WTC11 (cell line): ENCODE measurements at regions not wholly inside any gene's neighbourhood (a gene's known extent, or its start where the extent isn't known, plus 50 kb on each side); places are given as distances from the start of the nearest gene placed in this dataset.

ENCODE experiments used
- ATAC-seq: fragments of 200-7000 bp; cut with Tn5 transposase; 2 replicates; pipeline ENCODE4 v1.10.0; 2021; ENCODE audit warnings: mild to moderate bottlenecking, moderate library complexity
- CTCF ChIA-PET: fragments of 300-600 bp; sonication (Branson Sonifier 250); formaldehyde crosslinking; loops from one replicate; lab custom pipeline; 2021; ENCODE audit warnings: antibody characterized with exemption; lab: Charles Lee
- POLR2A ChIA-PET: fragments of 350-600 bp; sonication (Branson Sonifier 250); formaldehyde crosslinking; loops from one replicate; lab custom pipeline; 2021; ENCODE audit warnings: antibody characterized with exemption; lab: Charles Lee
- DNase-seq: peaks from one replicate; pipeline ENCODE4 v3.0.0; 2021; ENCODE audit warnings: low spot score
- H3K27ac Mint-ChIP-seq: 2 replicates; pipeline ENCODE4 v1.8.0; 2021; ENCODE audit warnings: mixed read lengths
- H3K27me3 Mint-ChIP-seq: 2 replicates; pipeline ENCODE4 v1.8.0; 2021; ENCODE audit warnings: low read depth, mild to moderate bottlenecking, moderate library complexity, mixed read lengths
- H3K36me3 Mint-ChIP-seq: 2 replicates; pipeline ENCODE4 v1.8.0; 2021; ENCODE audit warnings: mixed read lengths
- H3K4me1 Mint-ChIP-seq: 2 replicates; pipeline ENCODE4 v1.8.0; 2022; ENCODE audit warnings: mixed read lengths
- H3K4me3 Mint-ChIP-seq: 2 replicates; pipeline ENCODE4 v1.8.0; 2021; ENCODE audit warnings: mild to moderate bottlenecking, moderate library complexity, mixed read lengths
- H3K9me3 Mint-ChIP-seq: 2 replicates; pipeline ENCODE4 v1.8.0; 2021; ENCODE audit warnings: mixed read lengths
- ATF2 ChIP-seq: sonication (generic); formaldehyde crosslinking; IDR thresholded peaks from 2 replicates; pipeline ENCODE4 v1.8.1; 2022; ENCODE audit warnings: low read depth, missing genetic modification reagents, borderline replicate concordance
- ATF6 ChIP-seq: sonication (generic); formaldehyde crosslinking; IDR thresholded peaks from 2 replicates; pipeline ENCODE4 v1.8.1; 2023; ENCODE audit warnings: mild to moderate bottlenecking, missing genetic modification reagents
- CBFB ChIP-seq: sonication (generic); formaldehyde crosslinking; IDR thresholded peaks from 2 replicates; pipeline ENCODE4 v1.8.1; 2022; ENCODE audit warnings: mild to moderate bottlenecking, low read depth, missing genetic modification reagents
- CTCF ChIP-seq: fragments of 200-600 bp; IDR thresholded peaks from 2 replicates; pipeline ENCODE4 v1.8.0; 2022; ENCODE audit warnings: antibody characterized with exemption
- ELF4 ChIP-seq: sonication (generic); formaldehyde crosslinking; IDR thresholded peaks from 2 replicates; pipeline ENCODE4 v1.8.1; 2022; ENCODE audit warnings: low read depth, mild to moderate bottlenecking, moderate library complexity, missing genetic modification reagents
- ETV6 ChIP-seq: sonication (generic); formaldehyde crosslinking; IDR thresholded peaks from 2 replicates; pipeline ENCODE4 v1.8.1; 2022; ENCODE audit warnings: mild to moderate bottlenecking, missing genetic modification reagents
- GRHL2 ChIP-seq: fragments of 250-450 bp; sonication (Bioruptor Pico); IDR thresholded peaks from 2 replicates; pipeline ENCODE4 v1.8.0; 2022; ENCODE audit warnings: mild to moderate bottlenecking, moderate library complexity; ENCODE audit not compliant: insufficient replicate concordance, severe bottlenecking
- HMGA2 ChIP-seq: fragments of 250-450 bp; sonication (Bioruptor Pico); IDR thresholded peaks from 2 replicates; pipeline ENCODE4 v1.4.0; 2021; ENCODE audit warnings: mild to moderate bottlenecking, moderate library complexity
- JUN ChIP-seq: sonication (generic); formaldehyde crosslinking; IDR thresholded peaks from 2 replicates; pipeline ENCODE4 v1.8.0; 2023; ENCODE audit warnings: mild to moderate bottlenecking, missing genetic modification reagents
- MAX ChIP-seq: sonication (generic); formaldehyde crosslinking; IDR thresholded peaks from 2 replicates; pipeline ENCODE4 v1.8.0; 2022; ENCODE audit warnings: mild to moderate bottlenecking, missing genetic modification reagents
- MYBL2 ChIP-seq: sonication (generic); formaldehyde crosslinking; IDR thresholded peaks from 2 replicates; pipeline ENCODE4 v1.8.1; 2023; ENCODE audit warnings: mild to moderate bottlenecking, moderate library complexity, missing genetic modification reagents
- NFE2L1 ChIP-seq: sonication (generic); formaldehyde crosslinking; IDR thresholded peaks from 2 replicates; pipeline ENCODE4 v1.8.1; 2023; ENCODE audit warnings: missing genetic modification reagents
- OVOL2 ChIP-seq: fragments of 250-450 bp; sonication (Bioruptor Pico); IDR thresholded peaks from 2 replicates; pipeline ENCODE4 v1.9.0; 2021; ENCODE audit warnings: mild to moderate bottlenecking, borderline replicate concordance
- PREB ChIP-seq: sonication (generic); formaldehyde crosslinking; IDR thresholded peaks from 2 replicates; pipeline ENCODE4 v1.8.1; 2022; ENCODE audit warnings: mild to moderate bottlenecking, missing genetic modification reagents, moderate library complexity, borderline replicate concordance
- TCF7 ChIP-seq: sonication (generic); formaldehyde crosslinking; IDR thresholded peaks from 2 replicates; pipeline ENCODE4 v1.8.0; 2022; ENCODE audit warnings: mild to moderate bottlenecking, low read depth, missing genetic modification reagents, moderate library complexity
- TEAD4 ChIP-seq: sonication (generic); formaldehyde crosslinking; IDR thresholded peaks from 2 replicates; pipeline ENCODE4 v1.8.0; 2022; ENCODE audit warnings: mild to moderate bottlenecking, missing genetic modification reagents
- TP53 ChIP-seq: sonication (generic); formaldehyde crosslinking; IDR thresholded peaks from 2 replicates; pipeline ENCODE4 v1.8.1; 2023; ENCODE audit warnings: mild to moderate bottlenecking, missing genetic modification reagents
- ZMAT4 ChIP-seq: fragments of 250-450 bp; sonication (Bioruptor Pico); IDR thresholded peaks from 2 replicates; pipeline ENCODE4 v1.9.0; 2021; ENCODE audit warnings: mild to moderate bottlenecking
- ZNF138 ChIP-seq: sonication (generic); formaldehyde crosslinking; conservative IDR thresholded peaks from 2 replicates; pipeline ENCODE4 v1.8.1; 2022; ENCODE audit warnings: mild to moderate bottlenecking, moderate library complexity, missing genetic modification reagents
- ZNF396 ChIP-seq: fragments of 250-450 bp; sonication (Bioruptor Pico); IDR thresholded peaks from 2 replicates; pipeline ENCODE4 v1.8.0; 2021; ENCODE audit warnings: mild to moderate bottlenecking, moderate library complexity, borderline replicate concordance
- ZNF423 ChIP-seq: fragments of 250-450 bp; sonication (Bioruptor Pico); IDR thresholded peaks from 2 replicates; pipeline ENCODE4 v2.1.2; 2022; ENCODE audit warnings: mild to moderate bottlenecking, moderate library complexity
- ZNF532 ChIP-seq: fragments of 250-450 bp; sonication (Bioruptor Pico); IDR thresholded peaks from 2 replicates; pipeline ENCODE4 v1.9.0; 2021; ENCODE audit warnings: mild to moderate bottlenecking, borderline replicate concordance

GRCh38 chr16:5903832-5904231 is 806.2 kb upstream of the EEF2KMT start:
- Mint-ChIP-seq H3K27me3 (peaks cover 9% of the 10 kb centered on the region), H3K36me3 (peaks cover 79% of the 10 kb centered on the region), H3K27ac (no peak overlapping the region), H3K4me3 (no peak overlapping the region), H3K9me3 (peaks cover 81% of the 10 kb centered on the region), H3K4me1 (no peaks in the 10 kb centered on the region)
- ChIA-PET CTCF (no interaction called here), POLR2A (no interaction called here)
- no peak for TF ChIP-seq ETV6 (CRISPR knock-in tag)
- no peak for TF ChIP-seq ZNF423 (CRISPR knock-in tag)
- no peak for TF ChIP-seq PREB
- TF ChIP-seq ZNF396 (CRISPR knock-in tag): no peak
- no peak for TF ChIP-seq JUN
- no peak for TF ChIP-seq GRHL2 (CRISPR knock-in tag)
- no peak for TF ChIP-seq ZMAT4 (CRISPR knock-in tag)
- DNase-seq (no peak), ATAC-seq (no peak)

GRCh38 chr16:5903153-5903552 is 805.6 kb upstream of the EEF2KMT start:
- H3K4me1 Mint-ChIP-seq: no peaks in the 10 kb centered on the region
- H3K27me3 Mint-ChIP-seq: peaks cover 9% of the 10 kb centered on the region
- CTCF ChIA-PET: no interaction called here
- ATAC-seq (no peak), DNase-seq (no peak)
- POLR2A ChIA-PET: no interaction called here
- no peak overlapping the region for H3K27ac Mint-ChIP-seq
- H3K4me3 Mint-ChIP-seq: no peak overlapping the region
- peaks cover 83% of the 10 kb centered on the region for H3K36me3 Mint-ChIP-seq
- H3K9me3 Mint-ChIP-seq: peaks cover 85% of the 10 kb centered on the region
- TF ChIP-seq ZNF138 (CRISPR knock-in tag) (no peak), ATF2 (CRISPR knock-in tag) (no peak), NFE2L1 (CRISPR knock-in tag) (no peak), JUN (no peak), ZNF532 (no peak), ELF4 (CRISPR knock-in tag) (no peak), MYBL2 (CRISPR knock-in tag) (no peak), MAX (CRISPR knock-in tag) (no peak), HMGA2 (CRISPR knock-in tag) (no peak), TEAD4 (no peak), TP53 (CRISPR knock-in tag) (no peak)

- Mint-ChIP-seq H3K4me3 (no peak overlapping the region), H3K9me3 (peaks cover 88% of the 10 kb centered on the region), H3K27me3 (peaks cover 13% of the 10 kb centered on the region), H3K4me1 (no peaks in the 10 kb centered on the region), H3K27ac (no peak overlapping the region), H3K36me3 (peaks cover 88% of the 10 kb centered on the region)
- CTCF ChIA-PET: no interaction called here
- ATAC-seq (no peak), DNase-seq (no peak)
- POLR2A ChIA-PET: no interaction called here
- TF ChIP-seq ATF6 (CRISPR knock-in tag): no peak
- TF ChIP-seq ZMAT4 (CRISPR knock-in tag): no peak
- TF ChIP-seq CBFB: no peak
- TF ChIP-seq OVOL2 (CRISPR knock-in tag): no peak
- TF ChIP-seq NFE2L1 (CRISPR knock-in tag): no peak
- no peak for TF ChIP-seq CTCF
- TF ChIP-seq TCF7: no peak
These were observed 802.5 kb upstream of the EEF2KMT start for GRCh38 chr16:5900046-5900445.
